Hepatocyte (in vitro differentiated cells): ENCODE measurements at regions not wholly inside any gene's neighbourhood (a gene's known extent, or its start where the extent isn't known, plus 50 kb on each side); places are given as distances from the start of the nearest gene placed in this dataset.
"Not testable (repeated sequence)": the region's sequence is repeated elsewhere in the genome, so short reads cannot be mapped to it uniquely, and the experiment has no call there.

Experiments
- DNase-seq: peaks from one replicate; pipeline ENCODE4 v3.0.0-alpha.2; 2016; ENCODE audit warnings: low spot score
- H2AFZ ChIP-seq: fragments of 200-600 bp; sonication (generic); 2 replicates; pipeline ENCODE4 v1.6.0; 2016; ENCODE audit warnings: antibody characterized with exemption, mild to moderate bottlenecking
- H3K27ac ChIP-seq: fragments of 200-600 bp; sonication (generic); 2 replicates; pipeline ENCODE4 v1.5.1; 2016; ENCODE audit warnings: mild to moderate bottlenecking
- H3K27me3 ChIP-seq: fragments of 200-600 bp; sonication (generic); 2 replicates; pipeline ENCODE4 v1.6.1; 2016
- H3K36me3 ChIP-seq: fragments of 200-600 bp; sonication (generic); replicated peaks from 2 replicates; pipeline ENCODE4 v1.5.1; 2016; ENCODE audit warnings: low read depth; ENCODE audit not compliant: insufficient read depth
- H3K4me1 ChIP-seq: fragments of 200-600 bp; sonication (generic); 2 replicates; pipeline ENCODE4 v1.5.1; 2016; ENCODE audit warnings: mild to moderate bottlenecking, moderate library complexity; ENCODE audit not compliant: insufficient read depth
- H3K4me2 ChIP-seq: fragments of 200-600 bp; sonication (generic); 2 replicates; pipeline ENCODE4 v1.6.0; 2016
- H3K4me3 ChIP-seq: fragments of 200-600 bp; sonication (generic); 2 replicates; pipeline ENCODE4 v1.5.1; 2016; ENCODE audit warnings: mild to moderate bottlenecking
- H3K79me2 ChIP-seq: fragments of 200-600 bp; sonication (generic); 2 replicates; pipeline ENCODE4 v1.6.0; 2017; ENCODE audit warnings: mild to moderate bottlenecking
- H3K9me2 ChIP-seq: fragments of 200-600 bp; sonication (generic); replicated peaks from 2 replicates; pipeline ENCODE4 v1.6.0; 2017; ENCODE audit warnings: mild to moderate bottlenecking; ENCODE audit not compliant: insufficient read depth
- H3K9me3 ChIP-seq: fragments of 200-600 bp; sonication (generic); 2 replicates; pipeline ENCODE4 v1.5.1; 2016; ENCODE audit warnings: low read depth, mild to moderate bottlenecking
- H4K20me1 ChIP-seq: fragments of 200-600 bp; sonication (generic); 2 replicates; pipeline ENCODE4 v1.6.0; 2016; ENCODE audit warnings: mild to moderate bottlenecking; ENCODE audit not compliant: insufficient read depth, poor library complexity, severe bottlenecking
- CTCF ChIP-seq: fragments of 200-600 bp; sonication (generic); IDR thresholded peaks from 2 replicates; pipeline ENCODE4 v1.5.1; 2016; ENCODE audit warnings: antibody characterized with exemption, mild to moderate bottlenecking; ENCODE audit not compliant: poor library complexity
- EZH2 ChIP-seq: fragments of 200-600 bp; sonication (generic); IDR thresholded peaks from 2 replicates; pipeline ENCODE4 v1.6.1; 2016; ENCODE audit warnings: antibody characterized with exemption, mild to moderate bottlenecking, borderline replicate concordance
- EZH2phosphoT487 ChIP-seq: fragments of 200-600 bp; sonication (generic); IDR thresholded peaks from one replicate; pipeline ENCODE4 v1.6.1; 2018; ENCODE audit warnings: antibody characterized with exemption, mild to moderate bottlenecking, low read depth, moderate library complexity; ENCODE audit not compliant: unreplicated experiment, severe bottlenecking
- WGBS: methylation state at CpG from one replicate; pipeline ENCODE4 v1.1.6; 2016; ENCODE audit warnings: low lambda C conversion rate; ENCODE audit errors: missing lambda C conversion rate; 5-methylcytosine and 5-hydroxymethylcytosine counted together

GRCh38 chr4:173722075-173722474 lies 192.0 kb upstream of the HAND2 start:
- no peak overlapping the region for H2AFZ ChIP-seq
- DNase-seq = no peak
- no peaks in the 10 kb centered on the region for H3K9me2 ChIP-seq
- no peaks in the 10 kb centered on the region for H4K20me1 ChIP-seq
- no peak for TF ChIP-seq CTCF
- TF ChIP-seq EZH2phosphoT487 = no peak
- no peak for TF ChIP-seq EZH2
- H3K4me2 ChIP-seq = no peak overlapping the region
- WGBS = 97% methylated on average over 1 of the region's 1 CpG
- no peaks in the 10 kb centered on the region for H3K79me2 ChIP-seq
- no peaks in the 10 kb centered on the region for H3K4me1 ChIP-seq
- no peaks in the 10 kb centered on the region for H3K36me3 ChIP-seq
- H3K27ac ChIP-seq = no peak overlapping the region
- H3K4me3 ChIP-seq = no peak overlapping the region
- no peaks in the 10 kb centered on the region for H3K27me3 ChIP-seq
- no peaks in the 10 kb centered on the region for H3K9me3 ChIP-seq

- H4K20me1 ChIP-seq, H3K4me3 ChIP-seq, H3K9me3 ChIP-seq, H3K27ac ChIP-seq, H3K79me2 ChIP-seq, H3K36me3 ChIP-seq, DNase-seq, H3K4me2 ChIP-seq, H3K27me3 ChIP-seq, H3K9me2 ChIP-seq, H3K4me1 ChIP-seq, H2AFZ ChIP-seq: not testable (repeated sequence)
- 83% methylated on average over 1 of the region's 1 CpG for WGBS
Measured at GRCh38 chr4:173718504-173718903, 188.5 kb upstream of the HAND2 start.

GRCh38 chr4:173717581-173717980 lies 187.6 kb upstream of the HAND2 start:
- Histone ChIP-seq H3K27me3 (no peaks in the 10 kb centered on the region), H3K4me2 (no peak overlapping the region), H3K27ac (no peak overlapping the region), H3K9me3 (no peaks in the 10 kb centered on the region), H3K9me2 (no peaks in the 10 kb centered on the region), H2AFZ (no peak overlapping the region), H3K4me3 (no peak overlapping the region), H4K20me1 (no peaks in the 10 kb centered on the region), H3K79me2 (no peaks in the 10 kb centered on the region), H3K4me1 (no peaks in the 10 kb centered on the region), H3K36me3 (no peaks in the 10 kb centered on the region)
- TF ChIP-seq CTCF = no peak
- TF ChIP-seq EZH2 = no peak
- no peak for TF ChIP-seq EZH2phosphoT487
- 88% methylated on average over 10 of the region's 10 CpGs for WGBS
- no peak for DNase-seq

GRCh38 chr4:173714456-173714855 lies 184.4 kb upstream of the HAND2 start:
- Histone ChIP-seq H2AFZ (no peak overlapping the region), H3K4me3 (no peak overlapping the region), H3K27me3 (no peaks in the 10 kb centered on the region), H3K4me2 (no peak overlapping the region), H3K9me2 (no peaks in the 10 kb centered on the region), H3K27ac (no peak overlapping the region), H3K9me3 (no peaks in the 10 kb centered on the region), H3K4me1 (no peaks in the 10 kb centered on the region), H4K20me1 (no peaks in the 10 kb centered on the region), H3K36me3 (no peaks in the 10 kb centered on the region), H3K79me2 (no peaks in the 10 kb centered on the region)
- WGBS = 78% methylated on average over 5 of the region's 5 CpGs
- TF ChIP-seq EZH2 (no peak), CTCF (no peak), EZH2phosphoT487 (no peak)
- DNase-seq = no peak
